ENCODE measurements at regions not wholly inside any gene's neighbourhood (a gene's known extent, or its start where the extent isn't known, plus 50 kb on each side); places are given as distances from the start of the nearest gene placed in this dataset.
"Not testable (repeated sequence)": the region's sequence is repeated elsewhere in the genome, so short reads cannot be mapped to it uniquely, and the experiment has no call there.

DNA sequence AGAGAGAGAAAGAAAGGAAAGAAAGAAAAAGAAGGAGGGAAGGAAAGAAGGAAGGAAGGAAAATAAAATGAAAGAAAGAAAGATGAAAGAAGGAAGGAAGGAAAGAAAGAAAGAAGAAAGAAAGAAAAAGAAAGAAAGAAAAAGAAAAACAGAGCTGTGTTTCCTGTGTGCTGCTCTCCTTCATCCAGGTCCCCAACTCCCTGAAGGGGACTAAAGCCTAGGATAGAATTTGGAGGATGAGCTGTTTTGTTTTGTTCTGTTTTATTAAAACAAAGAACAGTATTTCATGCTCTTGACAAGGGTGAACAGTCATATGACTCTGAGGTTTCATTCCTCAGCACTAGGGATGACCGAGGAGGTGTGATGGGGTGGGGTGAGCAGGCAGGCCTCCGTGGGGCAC lies 164.8 kb upstream of the NDN start:
- DNase-seq: no peak

DNA sequence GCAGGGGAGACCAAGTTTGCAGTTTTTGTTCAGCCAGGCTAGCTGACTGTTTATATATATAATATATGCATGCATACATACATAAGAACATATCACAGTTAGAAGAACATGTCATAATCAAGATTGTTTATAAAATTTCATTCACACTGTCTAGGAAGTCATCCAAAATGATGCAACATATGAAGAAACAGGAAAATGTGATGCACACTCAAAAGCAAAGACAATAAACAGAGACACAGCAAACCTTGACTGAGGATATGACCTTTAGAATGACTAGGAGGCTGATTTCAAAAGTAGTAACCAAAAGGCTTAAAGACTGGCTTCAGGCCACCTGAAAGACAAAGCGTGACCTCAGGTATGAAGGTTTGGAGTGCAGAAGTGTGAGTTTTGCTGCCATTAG lies 166.2 kb upstream of the NDN start:
- no peak for DNase-seq

DNA sequence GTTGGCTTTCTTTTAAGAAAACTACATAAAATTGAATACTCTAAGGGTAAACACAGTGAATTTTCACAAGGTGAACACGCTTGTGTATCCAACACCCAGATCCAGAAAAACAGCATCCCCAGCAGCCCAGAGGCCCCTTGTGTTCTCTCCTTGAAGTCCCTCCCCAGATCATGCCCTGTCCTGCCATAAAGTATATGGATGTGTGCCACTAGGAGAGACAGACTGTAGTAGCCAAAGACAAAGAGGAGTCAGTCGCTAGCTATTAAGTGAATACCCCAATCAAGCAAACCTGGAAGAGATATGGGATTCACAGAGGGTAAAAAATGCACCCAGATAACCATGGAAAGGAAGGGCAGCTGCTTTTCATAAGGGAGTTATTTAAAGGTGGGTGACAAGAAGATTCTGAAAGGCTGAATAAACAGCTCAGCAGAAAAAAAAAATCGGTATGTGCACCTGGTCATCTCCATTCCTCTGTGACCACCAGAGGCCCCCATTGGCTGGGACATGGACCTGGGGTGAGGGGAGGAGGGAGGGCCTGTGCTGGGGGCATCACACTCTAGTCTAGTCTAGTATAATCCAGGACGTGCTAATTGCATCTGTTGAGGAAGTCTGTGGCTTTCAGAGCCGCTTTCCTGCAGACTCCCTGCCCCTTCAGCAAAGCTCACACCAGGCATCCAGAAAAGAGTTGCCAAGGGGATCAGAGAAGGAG lies 167.3 kb upstream of the NDN start:
- no peak for DNase-seq

DNA sequence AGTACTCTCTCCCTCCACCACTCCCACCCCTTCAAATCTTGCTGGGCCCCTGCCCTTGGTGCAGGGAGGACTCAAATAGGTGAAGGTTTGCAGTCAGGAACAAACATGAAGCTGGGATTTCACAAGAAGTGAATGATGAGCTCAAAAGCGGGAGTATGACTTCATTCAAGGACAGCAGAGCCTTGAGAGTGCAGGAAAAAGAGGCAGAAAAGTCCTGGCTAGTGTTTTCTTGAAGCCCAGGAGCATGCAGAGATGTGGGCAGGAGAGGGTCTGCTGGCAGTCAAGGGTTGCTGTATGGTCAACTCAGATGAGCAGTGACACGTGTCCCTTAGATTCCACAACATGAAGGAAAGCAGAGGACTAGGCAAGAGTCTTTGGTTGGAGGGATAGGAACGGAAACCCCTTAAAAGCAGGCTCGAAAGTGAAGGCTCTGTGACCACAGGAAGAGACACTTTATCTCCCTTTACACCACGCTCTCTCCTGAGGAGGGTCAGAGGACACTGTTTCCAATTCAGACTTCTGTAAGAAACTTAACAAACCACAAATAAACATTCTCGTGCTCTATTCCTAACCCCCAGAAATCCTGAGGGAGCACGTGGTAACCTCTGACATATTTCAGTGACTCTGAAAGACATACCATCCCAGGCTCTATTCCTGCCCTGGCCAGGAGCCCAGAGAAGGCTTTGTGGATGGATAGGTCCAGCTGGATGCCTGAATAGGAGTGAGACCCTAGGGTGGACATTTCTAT lies 168.0 kb upstream of the NDN start:
- DNase-seq: no peak

DNA sequence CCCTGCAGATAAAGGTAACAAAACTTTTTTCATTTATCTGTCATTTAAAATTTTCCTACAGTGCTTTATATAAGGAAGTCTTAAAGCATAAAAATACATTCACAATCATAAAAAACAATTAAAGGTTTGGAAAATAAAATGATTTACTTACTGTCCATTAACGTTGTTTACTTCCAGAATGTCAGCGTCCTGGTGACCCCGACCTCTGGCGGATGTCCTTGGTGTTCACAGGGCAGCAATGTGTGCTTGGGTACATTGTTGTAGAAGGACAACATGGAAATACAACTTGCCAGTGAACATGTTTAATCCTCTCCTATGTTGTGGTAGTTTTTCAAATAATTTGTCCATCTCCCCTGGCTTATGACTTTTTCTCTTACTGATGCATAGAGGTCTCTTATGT lies 168.8 kb upstream of the NDN start:
- no peak for DNase-seq

DNA sequence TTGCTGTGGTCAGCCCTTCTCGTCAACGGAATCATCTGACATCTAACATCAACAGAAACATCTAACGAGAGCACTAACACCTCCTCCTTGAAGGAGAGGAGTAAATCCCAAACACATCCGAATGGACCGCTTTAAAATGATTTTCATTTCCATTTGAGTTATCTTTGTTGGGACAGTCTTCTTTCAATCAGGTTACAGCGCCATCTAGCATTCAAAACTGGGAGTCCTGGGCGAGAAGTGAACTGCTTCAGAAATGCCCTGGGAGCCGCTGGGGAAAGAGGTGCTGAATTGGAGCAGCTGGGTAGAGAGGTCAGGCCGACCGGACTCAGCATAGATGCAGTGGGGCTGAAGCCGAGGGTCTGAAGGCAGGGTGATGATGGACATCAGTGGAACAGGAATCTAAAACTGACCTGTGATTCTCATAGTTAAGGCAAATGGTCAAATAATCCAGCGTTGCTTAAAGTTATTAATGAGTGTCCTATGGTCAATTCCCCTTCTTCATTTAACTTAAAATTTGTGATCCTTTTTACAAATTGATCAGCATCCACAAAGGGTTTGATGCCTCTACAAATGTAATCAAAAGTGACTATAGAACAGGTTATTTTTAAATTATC lies 170.0 kb upstream of the NDN start:
- DNase-seq: peak; percentile 14

DNA sequence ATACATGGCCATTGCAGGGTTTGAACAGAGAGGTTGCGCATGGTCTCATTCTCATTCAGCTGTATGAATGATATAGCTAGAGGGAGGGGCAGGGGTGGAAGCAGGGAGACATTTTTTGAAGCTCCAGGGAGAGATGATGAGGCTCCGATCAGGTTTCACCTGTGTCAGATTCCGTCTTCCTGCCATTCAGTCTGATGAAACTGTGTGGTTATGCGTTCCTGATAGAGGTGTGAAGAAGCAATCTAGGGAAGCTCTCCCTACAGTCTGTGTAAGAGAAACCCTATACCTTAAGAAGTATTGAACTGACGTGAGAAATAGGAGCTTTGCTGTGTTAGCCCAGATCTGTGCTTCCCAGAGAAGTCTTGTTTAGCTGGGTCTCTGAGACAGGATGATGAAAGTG lies 171.9 kb upstream of the NDN start:
- no peak for DNase-seq

DNA sequence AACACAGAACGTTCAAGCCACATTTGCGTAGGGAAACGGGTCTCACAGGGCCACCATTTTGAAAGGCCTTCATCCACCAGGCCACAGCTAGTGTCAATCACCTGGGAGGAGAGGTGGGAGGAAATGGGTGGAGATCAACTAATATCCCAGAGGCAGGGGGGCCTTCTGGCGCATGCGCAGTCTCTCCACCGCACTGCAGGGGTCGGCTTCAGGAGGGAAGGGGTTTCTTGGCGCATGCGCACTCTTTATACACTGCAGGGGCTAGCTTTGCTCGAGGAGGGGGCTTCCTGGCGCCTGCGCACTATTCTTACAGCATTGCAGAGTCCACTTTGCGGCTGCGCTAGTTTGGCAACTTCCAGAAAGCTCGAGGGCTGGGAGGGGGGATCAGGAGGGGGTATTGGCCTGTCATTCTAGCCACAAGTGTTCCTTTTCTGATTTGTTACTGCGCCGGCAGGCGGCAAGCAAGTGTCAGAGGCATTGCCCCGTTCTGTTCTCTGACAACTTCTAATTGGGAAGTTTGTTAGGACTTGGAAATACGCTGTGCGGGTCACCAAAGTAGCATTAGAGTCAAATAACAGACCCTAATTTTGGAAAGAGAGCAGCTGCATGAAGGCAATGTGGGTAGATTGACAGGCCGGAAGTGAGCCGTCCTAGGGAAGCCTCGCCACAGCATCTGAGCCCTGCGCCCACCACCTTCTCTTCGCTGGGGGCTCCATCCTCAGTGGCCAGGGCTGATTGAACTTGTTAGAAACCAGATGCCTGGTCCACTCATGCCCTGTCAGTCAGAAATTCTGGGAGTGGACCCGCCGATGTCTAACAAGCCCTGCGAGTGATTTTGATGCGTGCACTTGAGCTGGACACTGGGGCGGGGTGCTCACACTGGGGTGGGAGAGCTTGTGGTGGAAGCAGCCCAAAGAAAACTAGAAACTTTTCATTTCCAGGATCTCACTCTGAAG lies 173.5 kb upstream of the NDN start:
- DNase-seq: no peak

DNA sequence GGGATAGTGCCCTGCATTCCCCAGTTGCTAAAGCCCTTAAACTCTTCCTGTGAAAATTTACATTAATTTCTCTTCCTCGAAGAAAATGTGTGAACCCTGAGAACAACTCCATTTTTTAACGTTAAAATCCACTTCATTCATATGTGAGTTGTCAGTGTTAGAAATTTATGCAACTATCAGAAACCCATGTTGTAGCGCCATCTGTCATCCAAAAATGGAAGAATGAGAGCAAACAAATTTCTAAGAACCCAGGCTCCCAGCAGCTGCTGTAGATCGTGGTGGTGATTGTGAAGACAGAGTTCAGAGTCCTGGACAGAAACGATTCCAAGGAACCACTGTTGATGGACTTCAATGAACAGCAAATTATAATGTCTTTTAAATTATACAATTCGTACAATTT lies 179.7 kb upstream of the NDN start:
- peak; percentile 2 for DNase-seq

DNA sequence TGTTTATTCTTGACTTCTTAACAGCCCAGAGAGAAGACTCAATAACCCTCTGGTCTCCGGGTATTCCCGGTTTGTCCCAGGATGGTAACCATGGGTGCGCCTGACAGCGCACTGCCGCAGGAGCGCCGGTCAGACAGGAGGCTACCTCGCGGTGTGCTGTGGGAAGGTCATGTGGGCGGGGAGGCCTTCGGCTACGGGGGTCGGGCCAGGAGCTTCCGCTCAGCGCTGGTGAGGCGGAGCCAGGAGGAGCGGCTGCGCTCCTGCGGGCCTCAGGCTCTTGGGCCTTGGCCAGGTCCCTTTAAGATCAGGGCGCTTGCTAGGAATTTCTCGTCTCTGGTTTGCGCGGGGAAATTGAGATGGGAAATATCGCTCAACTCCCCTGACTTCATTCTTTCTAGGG lies 182.3 kb upstream of the NDN start:
- DNase-seq: peak; percentile 55

DNA sequence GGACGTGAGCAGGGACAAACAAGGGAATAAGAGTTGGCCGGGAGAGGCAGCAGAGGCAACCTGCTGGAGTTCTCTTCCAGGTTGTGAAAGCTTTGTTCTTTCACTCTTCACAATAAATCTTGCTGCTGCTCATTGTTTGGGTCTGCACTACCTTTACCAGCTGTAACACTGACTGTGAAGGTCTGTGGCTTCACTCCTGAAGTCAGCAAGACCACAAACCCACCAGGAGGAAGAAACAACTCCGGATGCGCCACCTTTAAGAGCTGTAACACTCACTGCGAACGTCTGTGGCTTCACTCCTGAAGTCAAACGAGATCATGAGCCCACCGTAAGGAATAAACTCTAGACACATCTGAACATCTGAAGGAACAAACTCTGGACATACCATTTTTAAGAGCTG lies 186.5 kb upstream of the NDN start:
- not testable (repeated sequence) for DNase-seq

DNA sequence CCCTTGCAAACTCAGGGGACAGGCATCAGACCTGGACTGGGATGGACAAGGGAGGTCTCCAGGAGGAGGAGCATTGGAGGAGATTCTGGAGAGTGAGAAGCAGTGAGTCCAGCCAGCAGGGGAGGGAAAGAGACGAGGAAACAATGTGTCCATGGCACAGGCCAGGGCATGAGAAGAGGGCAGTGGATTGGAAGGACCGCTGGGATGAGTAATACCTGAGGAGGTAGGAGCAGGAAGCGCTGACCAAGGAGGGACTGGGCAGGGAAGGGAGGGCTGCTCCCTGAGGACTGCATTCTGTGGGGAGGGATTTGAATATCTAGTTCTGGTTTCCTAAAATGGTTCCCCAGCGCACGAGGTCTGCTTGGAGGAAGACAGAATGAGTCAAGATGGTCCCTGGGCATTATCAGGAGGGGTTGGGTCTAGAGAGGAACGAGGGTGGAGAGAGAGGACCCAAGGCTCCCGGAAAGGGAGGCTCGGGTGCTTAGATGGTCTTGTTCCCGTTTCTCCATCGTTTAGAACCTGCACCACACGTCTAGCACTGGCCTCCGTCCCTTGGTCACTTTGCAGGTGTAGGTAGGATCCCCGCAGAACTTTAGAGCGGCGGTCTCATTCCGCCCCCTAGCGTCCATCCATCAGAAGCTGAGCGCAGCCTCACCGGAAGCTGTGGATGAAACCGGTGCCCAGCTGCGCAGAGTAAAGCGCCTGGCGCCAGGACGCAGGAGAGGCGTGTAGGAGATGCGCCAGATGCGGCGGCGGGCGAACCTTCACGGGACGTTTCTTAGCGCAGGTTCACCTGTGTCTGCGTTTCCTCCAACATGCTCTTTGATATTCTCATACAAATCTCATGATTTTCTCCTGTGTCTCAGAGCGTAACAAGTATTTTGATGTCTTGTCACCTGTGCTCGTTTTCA lies 190.7 kb upstream of the NDN start:
- DNase-seq: peak; percentile 17

DNA sequence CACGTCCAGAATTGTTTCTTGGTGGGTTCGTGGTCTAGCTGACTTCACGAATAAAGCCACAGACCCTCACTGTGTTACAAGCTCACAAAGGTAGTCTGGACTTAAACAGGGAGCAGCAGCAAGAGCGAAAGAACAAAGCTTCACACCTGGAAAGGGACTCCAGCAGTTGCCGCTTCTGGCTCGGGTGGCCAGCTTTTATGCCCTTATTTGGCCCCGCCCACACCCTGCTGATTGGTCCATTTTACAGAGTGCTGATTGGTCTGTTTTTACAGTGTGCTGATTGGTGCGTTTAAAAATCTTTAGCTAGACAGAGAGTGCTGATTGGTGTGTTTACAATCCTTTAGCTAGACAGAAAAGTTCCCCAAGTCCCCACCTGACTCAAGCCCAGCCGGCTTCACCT lies 194.2 kb upstream of the NDN start:
- no peak for DNase-seq

DNA sequence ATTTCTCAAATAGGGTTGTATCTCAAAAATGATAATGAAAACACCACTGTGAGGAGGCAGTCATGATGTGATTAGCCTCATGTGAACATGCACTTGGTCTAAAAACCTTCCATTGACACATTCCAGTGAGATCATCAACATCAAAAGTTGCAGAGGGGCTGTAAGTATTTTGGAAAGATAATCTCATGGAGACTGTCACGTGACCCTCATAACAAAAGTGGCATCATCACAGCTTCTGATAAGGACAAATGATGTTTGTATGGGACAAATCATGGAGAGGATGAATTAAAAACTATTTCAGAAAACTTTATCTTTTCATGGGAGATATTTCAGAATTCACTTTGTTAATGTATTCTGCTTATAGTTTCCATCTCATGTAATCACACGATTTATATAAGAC lies 203.1 kb upstream of the NDN start:
- DNase-seq: no peak

DNA sequence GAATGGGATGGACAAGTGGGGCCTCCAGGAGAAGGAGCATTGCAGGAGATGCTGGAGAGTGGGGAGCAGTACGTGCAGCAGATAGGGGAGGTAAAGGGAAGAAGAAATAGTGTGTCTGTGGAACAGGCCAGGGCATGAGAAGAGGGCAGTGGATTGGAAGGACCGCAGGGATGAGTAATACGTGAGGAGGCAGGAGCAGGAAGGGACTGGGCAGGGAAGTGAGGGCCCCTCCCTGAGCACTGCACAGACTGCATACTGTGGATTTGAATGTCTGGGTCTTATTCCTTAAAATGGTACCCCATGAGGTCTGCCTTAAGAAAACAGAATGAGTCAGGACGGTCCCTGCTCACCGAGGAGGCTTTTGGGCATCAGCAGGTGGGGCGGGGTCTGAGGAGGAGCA lies 210.0 kb upstream of the NDN start:
- DNase-seq: no peak

DNA sequence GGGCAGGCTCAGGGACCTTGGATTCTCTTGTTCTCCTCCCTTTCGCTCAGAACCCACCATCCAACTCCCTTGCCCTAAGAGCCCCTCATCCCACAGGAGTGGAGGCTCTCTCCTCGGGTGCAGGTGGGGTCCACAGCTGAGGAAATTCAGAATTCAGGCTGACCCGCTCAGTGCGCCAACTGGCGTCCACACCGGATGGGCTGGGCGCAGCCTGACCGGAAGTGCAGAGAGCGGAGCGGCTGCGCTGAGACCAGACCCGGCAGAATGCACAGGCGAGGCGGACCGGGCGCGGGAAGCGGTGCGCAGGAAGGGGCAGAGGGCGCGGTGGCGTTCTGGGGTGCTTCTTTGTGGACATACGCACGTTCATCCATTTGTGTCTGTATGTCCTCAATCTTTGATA lies 210.4 kb upstream of the NDN start:
- no peak for DNase-seq

DNA sequence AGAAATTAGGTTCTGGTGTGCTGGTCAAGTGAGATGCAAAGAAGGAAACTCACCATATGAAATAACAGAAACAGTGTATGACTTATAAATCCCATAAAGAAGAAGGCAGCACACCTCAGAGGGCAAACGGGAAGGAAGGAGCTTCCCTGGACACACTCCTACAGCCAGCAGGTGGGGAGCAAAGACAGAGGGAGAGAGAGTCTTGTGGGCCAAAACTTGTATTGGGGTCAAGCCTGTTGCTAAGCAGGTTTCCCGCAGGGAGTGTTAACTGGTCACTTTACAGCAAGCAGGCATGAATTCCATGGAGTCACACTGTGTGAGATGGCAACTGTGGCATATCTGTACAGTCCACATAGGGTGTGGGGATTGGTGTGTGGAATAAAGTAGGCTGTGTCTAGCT lies 222.9 kb upstream of the NDN start:
- DNase-seq: no peak

DNA sequence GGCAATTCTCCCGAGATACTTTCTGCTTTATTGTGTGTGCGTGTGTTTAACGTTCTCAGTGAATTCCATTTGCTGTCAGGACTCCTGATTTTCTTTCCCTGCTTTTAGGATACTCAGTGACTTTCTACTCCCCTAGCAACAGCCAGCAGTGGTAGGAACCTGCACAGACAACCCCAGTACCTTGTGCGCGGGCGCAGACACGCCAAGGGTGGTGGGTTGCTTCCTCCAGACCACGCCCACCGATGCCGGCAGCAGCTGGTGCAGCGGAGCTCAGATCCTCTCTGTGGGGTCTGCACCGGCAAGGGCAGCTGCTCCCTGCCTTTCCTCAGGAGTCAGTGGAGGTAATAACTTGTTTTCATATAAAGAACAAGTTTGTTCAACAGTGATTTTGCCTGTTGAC lies 225.1 kb upstream of the NDN start:
- no peak for DNase-seq

DNA sequence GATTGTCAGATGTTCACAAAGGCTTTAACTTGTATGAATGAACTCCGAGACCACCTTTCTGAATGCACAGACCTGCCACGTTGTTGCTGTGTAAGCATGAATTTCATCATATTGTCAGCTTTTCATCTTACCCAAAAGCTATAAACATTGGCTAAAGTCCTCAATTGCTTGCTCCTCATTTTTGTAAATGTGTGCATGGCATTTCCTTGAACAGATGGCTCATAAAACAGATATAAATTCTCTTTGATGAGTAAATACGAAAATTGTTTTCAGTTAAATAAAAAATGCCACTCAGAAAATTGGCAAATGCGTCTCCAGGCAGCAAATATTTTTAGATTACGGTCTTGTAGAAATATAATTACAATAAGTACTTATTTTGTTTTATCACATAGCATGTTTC lies 226.0 kb upstream of the NDN start:
- no peak for DNase-seq

DNA sequence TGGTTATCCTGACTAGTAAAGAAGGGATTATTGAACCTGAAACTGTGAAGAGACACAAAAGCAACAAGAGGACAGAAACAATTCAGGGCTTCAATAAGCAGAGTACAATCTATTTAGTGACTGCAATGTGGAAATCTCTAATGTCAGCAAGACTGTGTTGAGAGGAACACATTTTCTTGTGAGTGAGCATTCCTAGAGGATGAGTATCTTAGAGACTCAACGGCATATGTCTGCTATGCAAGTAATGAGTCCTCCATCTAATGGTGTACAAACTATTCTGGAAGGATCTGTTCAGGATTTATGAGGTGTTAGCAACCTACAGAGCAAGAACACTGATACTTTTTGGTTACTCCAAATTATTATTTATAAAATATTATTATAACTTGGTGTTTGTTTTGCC lies 226.5 kb upstream of the NDN start:
- DNase-seq: no peak

DNA sequence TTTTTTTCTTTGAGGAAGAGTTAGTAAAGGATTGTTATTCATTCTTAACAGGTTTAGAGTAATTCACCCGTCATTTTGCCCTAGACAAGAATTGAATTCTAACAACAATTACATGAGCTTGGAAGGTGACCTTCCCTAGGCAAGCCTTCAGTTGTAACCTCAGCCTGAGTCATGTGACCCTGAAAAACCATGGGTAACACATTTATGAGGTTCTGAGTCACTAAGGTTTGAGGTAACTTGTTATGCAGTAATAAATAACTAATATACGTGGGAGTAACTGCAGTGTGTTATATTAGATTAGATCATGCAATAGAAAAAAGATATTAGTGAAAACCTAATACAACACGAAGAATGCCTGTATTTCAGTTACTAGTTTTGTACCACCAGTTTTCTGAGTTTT lies 237.6 kb upstream of the NDN start:
- no peak for DNase-seq

DNA sequence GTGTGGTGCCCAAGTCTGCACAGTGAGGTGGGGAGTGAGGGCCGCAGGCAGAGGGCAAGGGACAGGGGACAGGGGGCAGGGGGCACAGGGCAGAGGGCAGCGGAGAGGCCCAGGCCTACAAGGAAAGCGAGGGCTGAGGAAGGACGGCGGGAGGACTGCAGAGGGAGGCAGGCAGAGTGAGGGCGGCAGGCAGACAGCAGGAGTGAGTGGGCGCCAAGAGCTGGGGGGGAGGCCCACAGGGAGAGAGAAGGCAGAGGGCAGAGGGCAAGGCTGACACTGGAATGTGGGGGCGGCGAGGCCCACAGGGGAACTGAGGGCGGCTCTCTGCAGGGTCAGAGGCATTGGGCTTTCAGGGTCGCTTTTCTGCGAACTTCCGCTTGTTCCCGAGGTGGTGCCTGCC lies 267.8 kb upstream of the NDN start:
- no peak for DNase-seq
